HepG2 (cell line): ENCODE measurements at regions not wholly inside any gene's neighbourhood (a gene's known extent, or its start where the extent isn't known, plus 50 kb on each side); places are given as distances from the start of the nearest gene placed in this dataset.

Experiments used
- ATAC-seq: fragments of 200-7000 bp; cut with Tn5 transposase; 3 replicates; pipeline ENCODE4 v1.9.1; 2020; ENCODE audit warnings: mild to moderate bottlenecking, moderate library complexity
- BruUV-seq: library from RNA; stranded (reverse); fragments of 400-500 nt; replicated peaks from 2 replicates; lab custom pipeline; 2021; lab: Mats Ljungman, UMichigan
- CTCF ChIA-PET: fragments of 300-600 bp; formaldehyde crosslinking; extraction: SDS; loops from one replicate; lab custom pipeline; 2021; ENCODE audit warnings: low total read pairs, inconsistent platforms, low intra/inter-chr PET ratio; lab: Yijun Ruan, JAX
- POLR2A ChIA-PET: fragments of 350-600 bp; sonication (Branson Sonifier 250); formaldehyde crosslinking; loops from one replicate; lab custom pipeline; 2020; ENCODE audit warnings: antibody characterized with exemption, inconsistent platforms; lab: Yijun Ruan, JAX
- DNase-seq: peaks from one replicate; pipeline ENCODE4 v3.0.0-alpha.2; 2015; ENCODE audit warnings: low spot score
- FAIRE-seq: peaks from 3 replicates; lab custom pipeline; 2011; peaks lifted over from hg19 to GRCh38; lab: Jason Lieb, UNC
- H2AFZ ChIP-seq: one replicate; pipeline ENCODE4 v1.6.1; 2011; ENCODE audit warnings: low read length, inconsistent platforms
- H3K27ac ChIP-seq: fragments of 300-600 bp; 3 replicates; pipeline ENCODE4 v1.8.0; 2011; ENCODE audit warnings: mixed run types, mild to moderate bottlenecking, mixed read lengths, low read length, inconsistent platforms; ENCODE audit not compliant: insufficient read depth; ENCODE audit errors: extremely low read length
- H3K27me3 ChIP-seq, 2 experiments: fragments of 200-600 bp in 1 of 2; 2 replicates in 1 of 2; 3 replicates in 1 of 2; pipeline versions ENCODE4 v1.6.0 to v1.8.0; 2011; ENCODE audit warnings: low read length in 2 of 2, mild to moderate bottlenecking in 2 of 2, moderate library complexity in 2 of 2, inconsistent platforms in 1 of 2; ENCODE audit not compliant: insufficient read depth in 2 of 2, control insufficient read depth in 1 of 2
- H3K36me3 ChIP-seq, 2 experiments: fragments of 200-600 bp in 1 of 2; replicated peaks in 1 of 2; 2 replicates in 1 of 2; 3 replicates in 1 of 2; pipeline versions ENCODE4 v1.5.1 to v1.8.0; 2011; ENCODE audit warnings: low read length in 2 of 2, inconsistent platforms in 1 of 2; ENCODE audit not compliant: insufficient read depth in 2 of 2, control insufficient read depth in 1 of 2
- H3K4me1 ChIP-seq: 2 replicates; pipeline ENCODE4 v1.5.1; 2012; ENCODE audit warnings: low read length, inconsistent platforms; ENCODE audit not compliant: insufficient read depth
- H3K4me2 ChIP-seq: 2 replicates; pipeline ENCODE4 v1.6.0; 2011; ENCODE audit warnings: low read depth, low read length, inconsistent platforms
- H3K4me3 ChIP-seq, 3 experiments: fragments of 200-600 bp in 1 of 3; sonication (generic), shearing (Covaris generic) in 1 of 3; replicated peaks in 1 of 3; 2 replicates each; pipeline ENCODE4 v1.5.1; 2011 to 2016; ENCODE audit warnings: low read length in 3 of 3, inconsistent platforms in 2 of 3, low read depth in 2 of 3, mild to moderate bottlenecking in 2 of 3, control low read depth in 1 of 3, mixed read lengths in 1 of 3; ENCODE audit not compliant: insufficient read depth in 1 of 3
- H3K79me2 ChIP-seq: one replicate; pipeline ENCODE4 v1.6.1; 2011; ENCODE audit warnings: low read length, inconsistent platforms; ENCODE audit not compliant: insufficient read depth
- H3K9ac ChIP-seq: 2 replicates; pipeline ENCODE4 v1.6.0; 2011; ENCODE audit warnings: mild to moderate bottlenecking, low read depth, low read length, inconsistent platforms; ENCODE audit not compliant: insufficient read depth
- H3K9me3 ChIP-seq: 2 replicates; pipeline ENCODE4 v1.5.1; 2012; ENCODE audit warnings: mild to moderate bottlenecking, low read length
- H4K20me1 ChIP-seq: 2 replicates; pipeline ENCODE4 v1.6.0; 2011; ENCODE audit warnings: inconsistent platforms, mild to moderate bottlenecking, low read length, moderate library complexity; ENCODE audit not compliant: insufficient read depth
- ELF1 ChIP-seq: sonication (generic); formaldehyde crosslinking; IDR thresholded peaks from 2 replicates; pipeline ENCODE4 v1.4.0; 2020; ENCODE audit warnings: missing genetic modification reagents
- HDAC6 ChIP-seq: fragments of 200-600 bp; sonication (generic); IDR thresholded peaks from 2 replicates; pipeline ENCODE4 v1.7.0; 2017; ENCODE audit warnings: mild to moderate bottlenecking, antibody characterized with exemption, low read length, low read depth
- ISL2 ChIP-seq: sonication (generic); formaldehyde crosslinking; IDR thresholded peaks from 2 replicates; pipeline ENCODE4 v1.5.0; 2020; ENCODE audit warnings: missing genetic modification reagents
- MBD4 ChIP-seq: IDR thresholded peaks from 2 replicates; pipeline ENCODE4 v1.6.1; 2012; ENCODE audit warnings: low read length, inconsistent platforms, borderline replicate concordance
- PRDM4 ChIP-seq: sonication (generic); formaldehyde crosslinking; IDR thresholded peaks from 2 replicates; pipeline ENCODE4 v1.9.0; 2021; ENCODE audit warnings: missing genetic modification reagents, borderline replicate concordance
- TEAD3 ChIP-seq: optimal IDR thresholded peaks from 2 replicates; pipeline ENCODE3; 2016; ENCODE audit warnings: borderline replicate concordance
- ZNF513 ChIP-seq: sonication (generic); formaldehyde crosslinking; conservative IDR thresholded peaks from 2 replicates; pipeline ENCODE4 v1.5.0; 2020; ENCODE audit warnings: missing genetic modification reagents
- ZNF589 ChIP-seq: sonication (generic); formaldehyde crosslinking; conservative IDR thresholded peaks from 2 replicates; pipeline ENCODE4 v1.8.0; 2022; ENCODE audit warnings: mild to moderate bottlenecking, moderate library complexity, missing genetic modification reagents
- WGBS: methylation state at CpG from one replicate; pipeline ENCODE4 v1.1.6; 2017; ENCODE audit warnings: low lambda C conversion rate; 5-methylcytosine and 5-hydroxymethylcytosine counted together
- in situ Hi-C: cut with HindIII; loops from 2 replicates; pipeline ENCODE4 v1.10.0; 2017; ENCODE audit warnings: low pct_unique_long_range_greater_than_20kb; ENCODE audit not compliant: extremely low pct_ligation_motif_present
- intact Hi-C: fragments of 100-400 bp; cut with micrococcal nuclease; formaldehyde crosslinking; loops from one replicate; pipeline ENCODE4 v1.10.0; 2022; ENCODE audit not compliant: unreplicated experiment
- TF ChIP-seq, protein P1 (sequence below): IDR thresholded peaks from 2 replicates; pipeline ENCODE4 v1.6.1; 2016; ENCODE audit warnings: control low read depth

GRCh38 chr3:59153648-59154047 is 103.8 kb upstream of the CFAP20DC start:
- ChIA-PET POLR2A (no interaction called here), CTCF (no interaction called here)
- no peaks in the 10 kb centered on the region for H3K4me1 ChIP-seq
- H3K4me2 ChIP-seq, result no peak overlapping the region
- no peak for DNase-seq
- ATAC-seq, result no peak
- no peaks in the 10 kb centered on the region for H4K20me1 ChIP-seq
- H2AFZ ChIP-seq, result no peak overlapping the region
- no peak overlapping the region for H3K27ac ChIP-seq
- in situ Hi-C loops, result no loop called here
- WGBS, result 0% methylated on average over 1 of the region's 1 CpG
- intact Hi-C loops, result no loop called here
- no peak overlapping the region for H3K4me3 ChIP-seq
- H3K36me3 ChIP-seq, result no peaks in the 10 kb centered on the region
- BruUV-seq, result no TSS peak
- H3K27me3 ChIP-seq, result no peaks in the 10 kb centered on the region
- no peaks in the 10 kb centered on the region for H3K79me2 ChIP-seq
- no peak overlapping the region for H3K9ac ChIP-seq
- no peaks in the 10 kb centered on the region for H3K9me3 ChIP-seq
- TF ChIP-seq, protein P1, sequence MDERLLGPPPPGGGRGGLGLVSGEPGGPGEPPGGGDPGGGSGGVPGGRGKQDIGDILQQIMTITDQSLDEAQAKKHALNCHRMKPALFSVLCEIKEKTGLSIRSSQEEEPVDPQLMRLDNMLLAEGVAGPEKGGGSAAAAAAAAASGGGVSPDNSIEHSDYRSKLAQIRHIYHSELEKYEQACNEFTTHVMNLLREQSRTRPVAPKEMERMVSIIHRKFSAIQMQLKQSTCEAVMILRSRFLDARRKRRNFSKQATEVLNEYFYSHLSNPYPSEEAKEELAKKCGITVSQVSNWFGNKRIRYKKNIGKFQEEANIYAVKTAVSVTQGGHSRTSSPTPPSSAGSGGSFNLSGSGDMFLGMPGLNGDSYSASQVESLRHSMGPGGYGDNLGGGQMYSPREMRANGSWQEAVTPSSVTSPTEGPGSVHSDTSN, result no peak
- no peak for TF ChIP-seq TEAD3 (CRISPR knock-in tag)
- no peak for TF ChIP-seq ZNF513
- no peak for TF ChIP-seq ZNF589 (CRISPR knock-in tag)
- no peak for TF ChIP-seq ELF1
- TF ChIP-seq MBD4, result no peak
- TF ChIP-seq PRDM4 (CRISPR knock-in tag), result no peak
- no peak for TF ChIP-seq ISL2
- no peak for TF ChIP-seq HDAC6
- no peak for FAIRE-seq
